Activated CD8-positive, alpha-beta memory T cell treated with anti-CD3 and anti-CD28 coated beads, Interleukin-2, amount 50 U/mL, for 48 hours (primary cell): ENCODE measurements at regions not wholly inside any gene's neighbourhood (a gene's known extent, or its start where the extent isn't known, plus 50 kb on each side); places are given as distances from the start of the nearest gene placed in this dataset.
"Not testable (repeated sequence)": the region's sequence is repeated elsewhere in the genome, so short reads cannot be mapped to it uniquely, and the experiment has no call there.

Experiments used
- DNase-seq: peaks from one replicate; pipeline ENCODE4 v3.0.0-alpha.2; 2020

GRCh38 chrX:140633105-140633504, 76.5 kb upstream of the LINC00632 start:
- not testable (repeated sequence) for DNase-seq

GRCh38 chrX:140608111-140608510, 101.4 kb upstream of the LINC00632 start:
- no peak for DNase-seq

GRCh38 chrX:140602140-140602539, 97.3 kb upstream of the SOX3 start:
- DNase-seq: no peak

GRCh38 chrX:140599851-140600250, 95.0 kb upstream of the SOX3 start:
- DNase-seq: no peak

GRCh38 chrX:140589657-140590056, 84.8 kb upstream of the SOX3 start:
- no peak for DNase-seq

- DNase-seq: no peak
These were observed 82.1 kb upstream of the SOX3 start for GRCh38 chrX:140586951-140587350.

- DNase-seq: no peak
These were observed 75.6 kb upstream of the SOX3 start for GRCh38 chrX:140580478-140580877.

GRCh38 chrX:140572724-140573123, 67.9 kb upstream of the SOX3 start:
- peak; percentile 36 for DNase-seq

- DNase-seq: no peak
These were observed 59.0 kb upstream of the SOX3 start for GRCh38 chrX:140563893-140564292.
